Activated CD8-positive, alpha-beta memory T cell treated with anti-CD3 and anti-CD28 coated beads, Interleukin-2, amount 50 U/mL, for 24 hours (primary cell): ENCODE measurements at regions not wholly inside any gene's neighbourhood (a gene's known extent, or its start where the extent isn't known, plus 50 kb on each side); places are given as distances from the start of the nearest gene placed in this dataset.
"Not testable (repeated sequence)": the region's sequence is repeated elsewhere in the genome, so short reads cannot be mapped to it uniquely, and the experiment has no call there.

Experiments used
- DNase-seq: peaks from one replicate; pipeline ENCODE4 v3.0.0-alpha.2; 2020; ENCODE audit errors: extremely low read depth

GRCh38 chr2:12879649-12880048 is 162.9 kb downstream of the TRIB2 start:
- no peak for DNase-seq

GRCh38 chr2:12881952-12882351 is 165.2 kb downstream of the TRIB2 start:
- DNase-seq: no peak

- DNase-seq: no peak
Measured at GRCh38 chr2:12882393-12882792, 165.7 kb downstream of the TRIB2 start.

- no peak for DNase-seq
Measured at GRCh38 chr2:12883906-12884305, 167.2 kb downstream of the TRIB2 start.

- no peak for DNase-seq
Measured at GRCh38 chr2:12884713-12885282, 168.1 kb downstream of the TRIB2 start.

- DNase-seq: no peak
Measured at GRCh38 chr2:12890066-12890465, 173.3 kb downstream of the TRIB2 start.

GRCh38 chr2:12890481-12890991 is 173.8 kb downstream of the TRIB2 start:
- no peak for DNase-seq

- no peak for DNase-seq
Measured at GRCh38 chr2:12895017-12895416, 178.3 kb downstream of the TRIB2 start.

- no peak for DNase-seq
Measured at GRCh38 chr2:12896318-12896982, 179.7 kb downstream of the TRIB2 start.

- DNase-seq: no peak
Measured at GRCh38 chr2:12897181-12897580, 180.4 kb downstream of the TRIB2 start.

GRCh38 chr2:12903272-12903671 is 186.5 kb downstream of the TRIB2 start:
- DNase-seq: no peak

GRCh38 chr2:12910431-12910830 is 193.7 kb downstream of the TRIB2 start:
- no peak for DNase-seq

- DNase-seq: no peak
Measured at GRCh38 chr2:12915787-12916186, 199.1 kb downstream of the TRIB2 start.

- no peak for DNase-seq
Measured at GRCh38 chr2:12918138-12918834, 201.6 kb downstream of the TRIB2 start.

- no peak for DNase-seq
Measured at GRCh38 chr2:12918835-12919445, 202.2 kb downstream of the TRIB2 start.

- DNase-seq: no peak
Measured at GRCh38 chr2:12921321-12921720, 204.6 kb downstream of the TRIB2 start.

GRCh38 chr2:12923907-12924610 is 207.3 kb downstream of the TRIB2 start:
- DNase-seq: no peak

GRCh38 chr2:12926641-12927040 is 209.9 kb downstream of the TRIB2 start:
- DNase-seq: not testable (repeated sequence)

GRCh38 chr2:12928197-12928774 is 211.6 kb downstream of the TRIB2 start:
- no peak for DNase-seq

- no peak for DNase-seq
Measured at GRCh38 chr2:12928775-12929401, 212.2 kb downstream of the TRIB2 start.

- no peak for DNase-seq
Measured at GRCh38 chr2:12929758-12930157, 213.0 kb downstream of the TRIB2 start.
